Neural cell (in vitro differentiated cells): ENCODE measurements at regions not wholly inside any gene's neighbourhood (a gene's known extent, or its start where the extent isn't known, plus 50 kb on each side); places are given as distances from the start of the nearest gene placed in this dataset.

ENCODE experiments used
- H2AFZ ChIP-seq: fragments of 200-600, 300-800 bp; sonication (generic), shearing (Covaris generic); 2 replicates; pipeline ENCODE4 v1.6.0; 2014; ENCODE audit warnings: low read depth, mild to moderate bottlenecking, antibody characterized with exemption, low read length, moderate library complexity
- H3F3A ChIP-seq: fragments of 200-600 bp; shearing (Covaris generic); 2 replicates; pipeline ENCODE4 v1.6.1; 2016; ENCODE audit warnings: mild to moderate bottlenecking, moderate library complexity, mixed read lengths, antibody characterized with exemption, low read length; ENCODE audit not compliant: insufficient read depth, poor library complexity, severe bottlenecking
- H3K27ac ChIP-seq: fragments of 200-600, 300-800 bp; sonication (generic), shearing (Covaris generic); 2 replicates; pipeline ENCODE4 v1.5.1; 2014; ENCODE audit warnings: mild to moderate bottlenecking, low read length, moderate library complexity
- H3K27me3 ChIP-seq: fragments of 300-800, 200-600 bp; sonication (generic), shearing (Covaris generic); 2 replicates; pipeline ENCODE4 v1.6.0; 2014; ENCODE audit warnings: mild to moderate bottlenecking, low read depth, low read length, moderate library complexity; ENCODE audit not compliant: insufficient read depth
- H3K36me3 ChIP-seq: fragments of 300-800, 200-600 bp; sonication (generic), shearing (Covaris generic); 2 replicates; pipeline ENCODE4 v1.5.1; 2014; ENCODE audit warnings: mild to moderate bottlenecking, antibody characterized with exemption, low read length, moderate library complexity; ENCODE audit not compliant: insufficient read depth
- H3K4me2 ChIP-seq: fragments of 300-800, 200-600 bp; sonication (generic), shearing (Covaris generic); 2 replicates; pipeline ENCODE4 v1.6.0; 2014; ENCODE audit warnings: mild to moderate bottlenecking, low read length
- H3K4me3 ChIP-seq: fragments of 300-800, 200-600 bp; sonication (generic), shearing (Covaris generic); 2 replicates; pipeline ENCODE4 v1.5.1; 2014; ENCODE audit warnings: mild to moderate bottlenecking, low read length, moderate library complexity
- H3K79me2 ChIP-seq: fragments of 200-600 bp; shearing (Covaris generic); replicated peaks from 2 replicates; pipeline ENCODE4 v1.6.0; 2014; ENCODE audit warnings: mild to moderate bottlenecking, low read length, moderate library complexity; ENCODE audit not compliant: insufficient read depth
- H3K9ac ChIP-seq: fragments of 300-800, 200-600 bp; sonication (generic), shearing (Covaris generic); 2 replicates; pipeline ENCODE4 v1.6.1; 2016; ENCODE audit warnings: mild to moderate bottlenecking, low read length, mixed read lengths
- H3K9me2 ChIP-seq: fragments of 200-600 bp; shearing (Covaris generic); 2 replicates; pipeline ENCODE4 v1.6.1; 2016; ENCODE audit warnings: mild to moderate bottlenecking, low read length, mixed read lengths; ENCODE audit not compliant: insufficient read depth
- H3K9me3 ChIP-seq: fragments of 200-600, 300-800 bp; sonication (generic), shearing (Covaris generic); 2 replicates; pipeline ENCODE4 v1.6.1; 2016; ENCODE audit warnings: mild to moderate bottlenecking, mixed run types, low read length, moderate library complexity, mixed read lengths
- H4K20me1 ChIP-seq: fragments of 200-600 bp; shearing (Covaris generic); 2 replicates; pipeline ENCODE4 v1.6.1; 2016; ENCODE audit warnings: mild to moderate bottlenecking, mixed run types; ENCODE audit not compliant: insufficient read depth
- CTCF ChIP-seq: fragments of 450-650 bp; IDR thresholded peaks from 2 replicates; pipeline ENCODE4 v1.5.1; 2014; ENCODE audit warnings: antibody characterized with exemption, mild to moderate bottlenecking, moderate library complexity; ENCODE audit not compliant: poor library complexity, severe bottlenecking
- EP300 ChIP-seq: fragments of 450-650 bp; conservative IDR thresholded peaks from 2 replicates; pipeline ENCODE4 v1.6.1; 2014; ENCODE audit warnings: antibody characterized with exemption, mild to moderate bottlenecking, moderate library complexity; ENCODE audit not compliant: poor library complexity, severe bottlenecking
- EZH2 ChIP-seq: fragments of 200-600, 300-800 bp; shearing (Covaris generic), sonication (generic); IDR thresholded peaks from 2 replicates; pipeline ENCODE4 v1.6.1; 2014; ENCODE audit warnings: antibody characterized with exemption, low read length, borderline replicate concordance, mild to moderate bottlenecking; ENCODE audit not compliant: insufficient read depth, poor library complexity, severe bottlenecking
- MXI1 ChIP-seq: fragments of 450-650 bp; conservative IDR thresholded peaks from 2 replicates; pipeline ENCODE4 v1.6.1; 2014; ENCODE audit warnings: antibody characterized with exemption, mild to moderate bottlenecking; ENCODE audit not compliant: poor library complexity, severe bottlenecking
- POLR2AphosphoS5 ChIP-seq: IDR thresholded peaks from 2 replicates; pipeline ENCODE4 v1.6.1; 2012
- RAD21 ChIP-seq: fragments of 450-650 bp; conservative IDR thresholded peaks from 2 replicates; pipeline ENCODE4 v1.6.1; 2014; ENCODE audit warnings: antibody characterized with exemption, mild to moderate bottlenecking, moderate library complexity
- REST ChIP-seq: IDR thresholded peaks from 2 replicates; pipeline ENCODE4 v1.6.1; 2012; ENCODE audit warnings: borderline replicate concordance
- SMC3 ChIP-seq: fragments of 450-650 bp; conservative IDR thresholded peaks from 2 replicates; pipeline ENCODE4 v1.6.1; 2014; ENCODE audit warnings: antibody characterized with exemption, mild to moderate bottlenecking, moderate library complexity; ENCODE audit not compliant: poor library complexity
- TAF1 ChIP-seq: IDR thresholded peaks from 2 replicates; pipeline ENCODE4 v1.6.1; 2012; ENCODE audit warnings: low read depth

GRCh38 chr5:1703352-1704050 lies 96.1 kb downstream of the MRPL36 start:
- Histone ChIP-seq H3K9ac (no peak overlapping the region), H3K27me3 (no peaks in the 10 kb centered on the region), H3F3A (no peaks in the 10 kb centered on the region), H4K20me1 (no peaks in the 10 kb centered on the region), H3K9me3 (no peaks in the 10 kb centered on the region), H2AFZ (no peak overlapping the region), H3K79me2 (no peaks in the 10 kb centered on the region), H3K4me2 (no peak overlapping the region), H3K9me2 (no peaks in the 10 kb centered on the region), H3K4me3 (no peak overlapping the region), H3K27ac (no peak overlapping the region), H3K36me3 (no peaks in the 10 kb centered on the region)
- TF ChIP-seq CTCF (no peak), POLR2AphosphoS5 (no peak), EZH2 (no peak), REST (no peak), RAD21 (no peak), EP300 (no peak), SMC3 (no peak), MXI1 (no peak), TAF1 (no peak)

GRCh38 chr5:1702318-1702717 lies 97.3 kb downstream of the MRPL36 start:
- Histone ChIP-seq H3F3A (no peaks in the 10 kb centered on the region), H3K27ac (no peak overlapping the region), H3K9me2 (no peaks in the 10 kb centered on the region), H3K27me3 (no peaks in the 10 kb centered on the region), H3K36me3 (no peaks in the 10 kb centered on the region), H3K4me2 (no peak overlapping the region), H2AFZ (no peak overlapping the region), H3K9ac (no peak overlapping the region), H3K4me3 (no peak overlapping the region), H3K9me3 (no peaks in the 10 kb centered on the region), H4K20me1 (no peaks in the 10 kb centered on the region), H3K79me2 (no peaks in the 10 kb centered on the region)
- TF ChIP-seq REST (no peak), EP300 (no peak), CTCF (no peak), MXI1 (no peak), SMC3 (no peak)
